ENCODE measurements at regions not wholly inside any gene's neighbourhood (a gene's known extent, or its start where the extent isn't known, plus 50 kb on each side); places are given as distances from the start of the nearest gene placed in this dataset.

DNA sequence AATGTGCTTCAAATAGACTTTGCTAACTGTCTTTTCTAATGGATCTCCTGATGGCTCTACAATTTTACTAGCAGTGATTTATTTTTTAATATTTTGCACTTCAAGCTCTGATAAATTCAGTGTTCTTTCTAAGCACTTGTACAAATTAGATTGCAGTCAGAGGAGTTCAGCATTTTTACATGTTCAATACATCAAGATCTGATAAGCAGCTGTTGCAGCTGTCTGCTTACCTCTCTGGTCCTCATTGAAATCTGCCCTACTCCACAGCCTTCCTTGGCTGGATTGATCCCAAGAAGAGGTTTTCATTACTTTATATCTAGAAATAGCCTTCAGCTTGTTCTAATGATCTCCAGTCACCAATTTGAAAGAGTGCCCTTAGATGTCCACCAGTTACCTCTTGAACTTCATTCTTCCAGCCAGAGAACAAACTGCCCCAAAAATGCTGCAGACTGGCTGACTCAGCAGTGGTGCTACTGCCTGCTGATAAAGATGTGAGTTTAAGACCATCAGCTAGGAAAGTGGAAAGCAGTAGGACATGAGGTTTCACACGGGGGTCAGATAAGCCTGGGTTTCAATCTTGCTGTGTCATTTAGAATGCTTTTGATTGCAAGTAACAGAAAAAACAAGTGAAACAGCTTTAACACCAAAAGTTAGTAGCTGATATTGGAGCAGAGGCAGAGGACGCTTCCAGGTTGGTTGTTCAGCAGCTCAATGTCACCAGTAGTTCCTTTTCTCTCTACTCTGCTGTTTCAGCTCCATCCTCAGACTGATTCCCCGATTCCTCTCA, 350.9 kb upstream of the NPVF start:
- no peak for DNase-seq
- no peaks in the 10 kb centered on the region for H3K36me3 ChIP-seq
- no peak for TF ChIP-seq POLR2A (IDR thresholded peaks at IDR 0.05)
- TF ChIP-seq, protein P1, sequence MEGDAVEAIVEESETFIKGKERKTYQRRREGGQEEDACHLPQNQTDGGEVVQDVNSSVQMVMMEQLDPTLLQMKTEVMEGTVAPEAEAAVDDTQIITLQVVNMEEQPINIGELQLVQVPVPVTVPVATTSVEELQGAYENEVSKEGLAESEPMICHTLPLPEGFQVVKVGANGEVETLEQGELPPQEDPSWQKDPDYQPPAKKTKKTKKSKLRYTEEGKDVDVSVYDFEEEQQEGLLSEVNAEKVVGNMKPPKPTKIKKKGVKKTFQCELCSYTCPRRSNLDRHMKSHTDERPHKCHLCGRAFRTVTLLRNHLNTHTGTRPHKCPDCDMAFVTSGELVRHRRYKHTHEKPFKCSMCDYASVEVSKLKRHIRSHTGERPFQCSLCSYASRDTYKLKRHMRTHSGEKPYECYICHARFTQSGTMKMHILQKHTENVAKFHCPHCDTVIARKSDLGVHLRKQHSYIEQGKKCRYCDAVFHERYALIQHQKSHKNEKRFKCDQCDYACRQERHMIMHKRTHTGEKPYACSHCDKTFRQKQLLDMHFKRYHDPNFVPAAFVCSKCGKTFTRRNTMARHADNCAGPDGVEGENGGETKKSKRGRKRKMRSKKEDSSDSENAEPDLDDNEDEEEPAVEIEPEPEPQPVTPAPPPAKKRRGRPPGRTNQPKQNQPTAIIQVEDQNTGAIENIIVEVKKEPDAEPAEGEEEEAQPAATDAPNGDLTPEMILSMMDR (IDR thresholded peaks at IDR 0.05): no peak
- 60 to 67% methylated on average over 3 of the region's 3 CpGs for WGBS, 2 donors
- no peaks in the 10 kb centered on the region for H3K27me3 ChIP-seq
- H3K4me3 ChIP-seq (replicated peaks in 1 of 3): no peak overlapping the region
- intact Hi-C loops (cut with DNase I): no loop called here
- no peaks in the 10 kb centered on the region for H3K9me3 ChIP-seq
- no peak overlapping the region for H3K27ac ChIP-seq
- no peaks in the 10 kb centered on the region for H3K4me1 ChIP-seq

DNA sequence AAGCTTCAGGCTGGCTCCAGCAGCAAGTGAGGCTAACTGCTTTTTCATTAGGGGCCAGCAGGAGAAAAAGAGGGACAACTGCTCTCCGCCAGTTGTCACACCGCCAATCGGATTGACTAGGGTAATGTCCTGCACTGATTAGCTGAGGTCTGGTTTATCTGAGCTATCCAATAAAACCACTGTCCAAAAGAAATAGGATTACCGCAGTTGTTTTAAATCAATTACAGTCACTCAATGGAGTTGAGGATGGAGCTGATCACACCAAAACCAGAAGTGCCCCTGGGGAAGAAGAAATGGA, 351.4 kb upstream of the NPVF start:
- Histone ChIP-seq H3K27me3 (no peaks in the 10 kb centered on the region), H3K27ac (no peak overlapping the region), H3K4me3 (replicated peaks in 1 of 3) (no peak overlapping the region), H3K36me3 (no peaks in the 10 kb centered on the region), H3K9me3 (no peaks in the 10 kb centered on the region), H3K4me1 (no peaks in the 10 kb centered on the region)
- DNase-seq: no peak
- WGBS, 2 donors: 93 to 95% methylated on average over 4 of the region's 4 CpGs
- TF ChIP-seq, protein P1 (IDR thresholded peaks at IDR 0.05): no peak
- TF ChIP-seq POLR2A (IDR thresholded peaks at IDR 0.05): no peak
- intact Hi-C loops (cut with DNase I): no loop called here

DNA sequence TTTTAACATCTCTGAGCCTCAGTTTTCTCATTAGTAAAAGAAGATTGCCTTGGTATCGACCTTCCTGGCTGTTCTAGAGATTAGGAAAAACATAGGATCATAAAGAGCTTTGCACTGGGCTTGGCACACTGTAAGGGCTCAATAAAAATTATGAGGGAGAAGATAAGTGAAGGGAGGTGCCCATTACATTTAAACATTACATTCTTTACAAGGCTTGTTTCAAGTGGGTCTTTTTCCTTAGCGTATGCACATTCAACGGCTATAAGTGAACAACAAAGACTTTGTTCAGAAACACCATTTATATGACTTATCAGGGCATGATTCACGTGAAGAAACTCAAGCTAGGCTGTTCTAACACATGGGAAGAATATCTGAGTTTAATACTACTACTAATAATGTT, 351.9 kb upstream of the NPVF start:
- TF ChIP-seq, protein P1 (IDR thresholded peaks at IDR 0.05): no peak
- TF ChIP-seq POLR2A (IDR thresholded peaks at IDR 0.05): no peak
- H3K9me3 ChIP-seq: no peaks in the 10 kb centered on the region
- H3K4me3 ChIP-seq (replicated peaks in 1 of 3): no peak overlapping the region
- intact Hi-C loops (cut with DNase I): no loop called here
- no peak overlapping the region for H3K27ac ChIP-seq
- 68 to 72% methylated on average over 4 of the region's 4 CpGs for WGBS, 2 donors
- H3K4me1 ChIP-seq: no peaks in the 10 kb centered on the region
- H3K36me3 ChIP-seq: no peaks in the 10 kb centered on the region
- no peaks in the 10 kb centered on the region for H3K27me3 ChIP-seq
- no peak for DNase-seq

DNA sequence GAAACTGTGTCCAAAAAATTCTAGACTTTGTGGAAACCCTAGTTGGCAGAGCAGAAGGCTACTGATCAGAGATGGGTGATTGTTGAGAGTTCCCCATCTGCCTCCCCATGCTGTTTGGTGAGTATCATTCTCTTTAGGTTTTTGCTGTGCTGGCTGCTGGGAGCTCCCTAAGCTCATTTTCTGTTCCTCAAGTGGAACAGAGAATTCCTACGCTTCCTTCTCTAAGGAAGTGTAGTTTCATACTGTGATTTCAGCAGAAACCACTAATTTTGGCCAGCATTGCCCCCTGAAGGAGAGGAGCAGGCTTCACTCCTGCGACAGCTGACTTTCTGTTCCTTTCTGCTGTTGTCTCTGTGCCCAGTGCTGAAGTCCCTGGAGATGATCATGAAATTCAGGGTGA, 355.3 kb upstream of the NPVF start:
- 91 to 97% methylated on average over 2 of the region's 2 CpGs for WGBS, 2 donors
- H3K9me3 ChIP-seq: no peaks in the 10 kb centered on the region

More for the DNA sequence above, 355.3 kb upstream of the NPVF start:
- Histone ChIP-seq H3K36me3 (no peaks in the 10 kb centered on the region), H3K27me3 (no peaks in the 10 kb centered on the region), H3K4me1 (no peaks in the 10 kb centered on the region), H3K4me3 (replicated peaks in 1 of 3) (no peak overlapping the region), H3K27ac (no peak overlapping the region)
- no peak for DNase-seq
- TF ChIP-seq, protein P1 (IDR thresholded peaks at IDR 0.05): no peak
- TF ChIP-seq POLR2A (IDR thresholded peaks at IDR 0.05): no peak
- intact Hi-C loops (cut with DNase I): no loop called here
